ENCODE measurements at regions not wholly inside any gene's neighbourhood (a gene's known extent, or its start where the extent isn't known, plus 50 kb on each side); places are given as distances from the start of the nearest gene placed in this dataset.
A peak's percentile ranks its signal among the peaks of the same experiment; 100 is the strongest.
"Not testable (repeated sequence)": the region's sequence is repeated elsewhere in the genome, so short reads cannot be mapped to it uniquely, and the experiment has no call there.

DNA sequence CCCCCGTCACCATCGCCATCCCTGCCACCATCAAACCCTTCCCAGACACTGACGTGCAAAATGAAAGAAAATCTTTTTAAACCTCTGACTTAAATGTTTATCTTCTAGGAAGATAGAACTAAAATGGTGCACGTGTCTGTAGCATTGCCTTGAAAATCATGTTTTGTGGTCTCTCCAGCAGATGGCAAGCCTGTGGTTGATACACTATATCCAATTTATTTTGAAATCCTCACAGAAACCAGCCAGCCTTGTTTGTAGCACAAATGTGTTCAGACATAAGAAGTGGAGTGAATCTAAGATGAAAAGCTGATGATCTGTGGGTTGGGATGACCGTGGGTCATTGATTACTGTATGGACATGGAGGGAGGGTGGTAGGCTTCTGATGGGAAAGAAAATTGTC is 436.2 kb upstream of the SMIM21 start:
- DNase-seq (ENCODE audit: low spot score in 2 of 2) = no peak
- in situ Hi-C loops (cut with MboI; ENCODE audit: low sequenced_read_pairs) = no loop called here
- H3K4me3 ChIP-seq = no peak overlapping the region
- no peaks in the 10 kb centered on the region for H3K9me3 ChIP-seq
- no peaks in the 10 kb centered on the region for H3K4me1 ChIP-seq
- H3K27me3 ChIP-seq (ENCODE audit: low read depth) = no peaks in the 10 kb centered on the region
- no peaks in the 10 kb centered on the region for H3K36me3 ChIP-seq (replicated peaks)

DNA sequence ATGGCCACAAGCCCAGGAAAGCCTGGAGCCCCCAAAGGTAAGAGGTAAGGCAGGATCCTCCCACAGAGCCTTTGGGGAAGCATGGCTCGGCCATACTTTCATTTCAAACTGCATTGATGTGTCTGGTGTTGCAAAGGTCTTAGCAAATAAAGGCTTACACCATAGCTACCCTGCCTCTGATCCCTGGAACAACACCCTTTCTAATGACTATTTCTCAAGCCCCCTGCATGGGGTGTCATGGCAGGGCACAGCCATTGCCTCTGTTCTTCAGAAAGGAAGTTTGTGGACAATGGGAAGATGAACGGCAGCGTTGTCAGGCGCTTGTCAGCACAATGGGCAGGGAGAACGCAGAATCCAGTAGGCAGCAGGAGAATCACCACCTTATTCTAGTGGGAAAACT is 435.0 kb upstream of the SMIM21 start:
- Histone ChIP-seq H3K27me3 (ENCODE audit: low read depth) (no peaks in the 10 kb centered on the region), H3K9me3 (no peaks in the 10 kb centered on the region), H3K4me1 (no peaks in the 10 kb centered on the region), H3K36me3 (replicated peaks) (no peaks in the 10 kb centered on the region), H3K4me3 (no peak overlapping the region)
- no peak for DNase-seq (ENCODE audit: low spot score in 2 of 2)
- in situ Hi-C loops (cut with MboI; ENCODE audit: low sequenced_read_pairs) = no loop called here

DNA sequence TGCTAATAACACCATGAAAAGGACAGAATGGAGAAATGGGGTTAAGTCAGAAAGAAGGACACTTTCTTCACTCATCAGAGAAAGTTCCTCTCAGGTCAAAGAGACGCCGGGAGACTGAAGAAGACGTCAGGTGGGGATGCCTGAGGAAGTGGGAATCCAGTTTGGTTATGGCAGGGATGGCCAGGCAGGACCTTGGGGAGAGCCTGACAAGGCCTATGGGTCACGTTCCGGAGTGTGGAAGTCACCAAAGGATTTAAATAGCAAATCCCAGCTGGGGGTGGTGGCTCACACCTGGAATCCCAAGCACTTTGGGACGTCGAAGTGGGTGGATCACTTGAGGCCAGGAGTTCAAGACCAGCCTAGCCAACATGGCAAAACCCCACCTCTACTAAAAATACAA is 432.7 kb upstream of the SMIM21 start:
- no peaks in the 10 kb centered on the region for H3K27me3 ChIP-seq (ENCODE audit: low read depth)
- no peaks in the 10 kb centered on the region for H3K4me1 ChIP-seq
- H3K9me3 ChIP-seq = no peaks in the 10 kb centered on the region
- in situ Hi-C loops (cut with MboI; ENCODE audit: low sequenced_read_pairs) = no loop called here
- no peaks in the 10 kb centered on the region for H3K36me3 ChIP-seq (replicated peaks)
- no peak overlapping the region for H3K4me3 ChIP-seq
- DNase-seq (ENCODE audit: low spot score in 2 of 2) = no peak

DNA sequence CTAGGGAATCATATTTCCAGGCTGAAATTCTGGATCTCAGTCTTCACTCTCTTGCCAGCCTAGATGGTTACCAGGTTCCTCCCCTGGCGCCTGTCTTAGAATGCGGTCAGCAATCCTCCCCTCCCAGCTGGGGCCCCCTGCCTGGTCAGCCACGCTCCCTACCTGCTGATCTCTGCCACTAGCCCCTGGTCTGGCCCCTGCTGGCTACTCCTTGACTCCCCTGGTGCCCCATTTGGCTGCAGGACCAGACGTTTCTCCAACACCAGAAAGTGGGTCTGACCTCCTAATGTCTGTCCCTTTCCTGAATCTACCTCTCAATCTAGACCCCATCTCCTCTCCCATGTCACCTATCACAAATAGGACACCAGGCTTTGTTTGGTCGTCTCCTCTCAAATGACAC is 432.0 kb upstream of the SMIM21 start:
- Histone ChIP-seq H3K36me3 (replicated peaks) (no peaks in the 10 kb centered on the region), H3K9me3 (no peaks in the 10 kb centered on the region), H3K4me3 (no peak overlapping the region), H3K4me1 (no peaks in the 10 kb centered on the region), H3K27me3 (ENCODE audit: low read depth) (no peaks in the 10 kb centered on the region)
- no peak for DNase-seq (ENCODE audit: low spot score in 2 of 2)
- in situ Hi-C loops (cut with MboI; ENCODE audit: low sequenced_read_pairs) = no loop called here

DNA sequence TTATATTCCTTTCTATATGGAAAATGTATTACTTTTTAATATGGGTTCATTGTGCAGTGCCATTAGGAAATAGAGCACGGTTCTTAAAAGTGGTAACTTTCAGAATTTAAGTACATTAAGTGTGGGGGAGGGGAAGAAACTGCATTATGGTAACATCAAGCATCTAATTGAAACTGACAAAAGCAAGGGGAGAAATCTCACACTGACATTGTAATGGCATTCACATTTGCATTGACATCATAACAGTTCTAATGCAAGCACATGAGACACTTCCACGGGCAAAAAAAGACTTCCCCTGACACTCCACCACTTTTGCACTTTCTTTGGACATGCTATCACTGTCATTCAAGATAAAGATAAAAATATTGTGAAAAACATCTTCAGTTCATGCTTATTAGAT is 431.3 kb upstream of the SMIM21 start:
- H3K4me1 ChIP-seq = no peaks in the 10 kb centered on the region
- H3K4me3 ChIP-seq = no peak overlapping the region
- no peaks in the 10 kb centered on the region for H3K36me3 ChIP-seq (replicated peaks)
- no peak for DNase-seq (ENCODE audit: low spot score in 2 of 2)
- H3K27me3 ChIP-seq (ENCODE audit: low read depth) = no peaks in the 10 kb centered on the region
- in situ Hi-C loops (cut with MboI; ENCODE audit: low sequenced_read_pairs) = no loop called here
- no peaks in the 10 kb centered on the region for H3K9me3 ChIP-seq

DNA sequence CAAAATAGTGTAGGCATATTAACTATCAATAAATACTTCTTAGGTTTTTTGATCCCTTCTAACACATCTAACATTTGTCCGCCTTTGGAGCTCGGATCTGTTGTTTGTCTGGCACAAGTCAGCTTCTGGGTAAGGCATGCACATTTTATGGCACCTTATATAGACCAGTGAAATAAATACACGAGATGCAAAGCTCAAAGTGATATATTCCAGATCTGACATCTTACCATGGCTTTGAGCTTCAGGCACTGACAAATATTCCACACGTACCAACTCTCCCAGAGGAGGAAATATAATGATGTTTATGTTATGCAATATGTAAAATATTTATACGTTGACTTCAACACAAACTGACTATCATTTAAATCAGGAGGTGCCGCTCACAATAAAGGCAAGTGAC is 430.1 kb upstream of the SMIM21 start:
- no peaks in the 10 kb centered on the region for H3K4me1 ChIP-seq
- H3K4me3 ChIP-seq = no peak overlapping the region
- no peaks in the 10 kb centered on the region for H3K27me3 ChIP-seq (ENCODE audit: low read depth)
- no peak for DNase-seq (ENCODE audit: low spot score in 2 of 2)
- in situ Hi-C loops (cut with MboI; ENCODE audit: low sequenced_read_pairs) = no loop called here
- H3K36me3 ChIP-seq (replicated peaks) = no peaks in the 10 kb centered on the region
- H3K9me3 ChIP-seq = no peaks in the 10 kb centered on the region

DNA sequence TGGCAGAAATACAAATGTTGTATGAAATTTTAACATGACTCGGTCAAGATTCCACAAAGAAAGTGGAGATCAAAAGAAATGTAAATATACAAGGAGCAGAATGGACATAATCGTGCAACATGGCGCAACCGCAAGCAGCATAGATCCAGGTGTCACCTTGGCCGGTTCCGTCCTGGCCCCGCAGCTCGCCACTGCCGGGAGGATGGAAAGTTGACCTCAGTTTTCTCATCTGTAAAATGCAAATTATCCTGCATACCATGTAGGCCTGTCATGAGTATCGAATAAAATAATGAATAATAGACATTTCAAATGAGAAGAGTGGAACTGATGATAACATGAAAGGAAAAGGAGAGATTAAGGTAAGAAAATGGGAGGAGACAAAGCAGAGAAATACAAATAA is 427.3 kb upstream of the SMIM21 start:
- DNase-seq (ENCODE audit: low spot score in 2 of 2) = no peak
- H3K9me3 ChIP-seq = no peaks in the 10 kb centered on the region
- no peaks in the 10 kb centered on the region for H3K27me3 ChIP-seq (ENCODE audit: low read depth)
- H3K36me3 ChIP-seq (replicated peaks) = no peaks in the 10 kb centered on the region
- in situ Hi-C loops (cut with MboI; ENCODE audit: low sequenced_read_pairs) = no loop called here
- no peaks in the 10 kb centered on the region for H3K4me1 ChIP-seq
- H3K4me3 ChIP-seq = no peak overlapping the region

DNA sequence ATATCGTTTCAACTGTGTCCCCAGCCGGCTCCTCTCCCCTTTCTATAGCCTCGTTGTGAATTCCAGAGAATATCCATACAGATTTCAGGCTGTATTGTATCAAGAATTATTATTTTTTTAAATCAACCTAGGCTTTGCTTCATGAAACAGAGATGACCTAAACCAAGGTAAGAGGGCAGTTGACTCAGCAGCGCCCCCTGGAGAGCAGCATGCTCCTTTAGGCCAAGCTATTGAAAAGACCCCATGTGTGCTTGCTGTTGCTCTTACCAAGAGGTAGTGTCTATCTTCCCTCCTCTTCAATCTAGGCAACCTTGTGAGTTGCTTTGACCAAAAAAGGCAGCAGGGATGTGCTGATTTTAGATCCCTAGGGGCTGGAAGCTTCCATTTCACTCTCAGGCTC is 426.7 kb upstream of the SMIM21 start:
- no peaks in the 10 kb centered on the region for H3K4me1 ChIP-seq
- peak in 1 of 2 experiments; percentile 58 for DNase-seq (ENCODE audit: low spot score in 2 of 2)

DNA sequence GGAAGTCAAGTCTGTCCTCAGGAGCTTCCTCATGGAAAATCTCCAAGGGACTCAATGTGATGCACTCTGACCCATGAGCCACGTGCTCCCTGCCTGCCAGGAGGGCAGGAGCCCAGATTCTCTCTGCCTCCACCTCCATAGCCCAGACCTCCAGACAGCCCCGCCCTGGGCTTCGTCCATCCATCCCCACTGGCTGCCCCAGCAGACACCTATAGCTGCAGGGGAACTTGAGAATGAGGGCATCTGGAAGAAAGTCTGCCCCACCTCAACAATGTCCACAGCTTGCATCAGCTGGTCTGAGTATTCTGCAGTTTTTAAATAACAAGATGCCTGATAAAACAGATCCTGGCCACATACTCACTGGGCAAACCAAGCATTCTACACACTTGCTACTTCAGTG is 418.8 kb upstream of the SMIM21 start:
- Histone ChIP-seq H3K36me3 (replicated peaks) (no peaks in the 10 kb centered on the region), H3K27me3 (ENCODE audit: low read depth) (no peaks in the 10 kb centered on the region), H3K9me3 (no peaks in the 10 kb centered on the region), H3K4me3 (no peak overlapping the region), H3K4me1 (no peaks in the 10 kb centered on the region)
- in situ Hi-C loops (cut with MboI; ENCODE audit: low sequenced_read_pairs) = no loop called here
- no peak for DNase-seq (ENCODE audit: low spot score in 2 of 2)

More for the DNA sequence above, 426.7 kb upstream of the SMIM21 start:
- H3K27me3 ChIP-seq (ENCODE audit: low read depth) = no peaks in the 10 kb centered on the region
- H3K36me3 ChIP-seq (replicated peaks) = no peaks in the 10 kb centered on the region
- in situ Hi-C loops (cut with MboI; ENCODE audit: low sequenced_read_pairs) = no loop called here
- H3K9me3 ChIP-seq = no peaks in the 10 kb centered on the region
- H3K4me3 ChIP-seq = no peak overlapping the region

DNA sequence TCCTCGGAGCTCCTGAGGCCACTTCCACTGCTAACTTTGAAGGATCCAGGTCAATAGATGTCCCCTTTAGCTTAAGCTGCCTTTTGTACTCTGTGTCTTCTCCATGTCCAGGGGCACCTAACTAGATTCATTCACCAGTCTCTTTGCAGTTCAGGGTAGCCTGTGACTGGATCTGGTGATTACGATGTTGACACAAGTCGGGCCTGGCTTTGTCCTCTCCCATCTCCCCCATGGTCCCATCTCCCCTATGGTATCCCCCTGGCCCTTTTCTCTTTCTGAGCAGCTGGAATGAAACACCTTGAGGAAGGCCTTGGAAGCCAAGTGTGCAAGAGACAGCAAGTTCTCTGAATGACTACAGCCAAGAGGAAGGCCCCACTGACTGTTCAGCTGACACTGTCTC is 417.9 kb upstream of the SMIM21 start:
- no peak for DNase-seq (ENCODE audit: low spot score in 2 of 2)
- Histone ChIP-seq H3K36me3 (replicated peaks) (no peaks in the 10 kb centered on the region), H3K4me3 (no peak overlapping the region), H3K4me1 (no peaks in the 10 kb centered on the region), H3K27me3 (ENCODE audit: low read depth) (no peaks in the 10 kb centered on the region), H3K9me3 (no peaks in the 10 kb centered on the region)
- in situ Hi-C loops (cut with MboI; ENCODE audit: low sequenced_read_pairs) = no loop called here

DNA sequence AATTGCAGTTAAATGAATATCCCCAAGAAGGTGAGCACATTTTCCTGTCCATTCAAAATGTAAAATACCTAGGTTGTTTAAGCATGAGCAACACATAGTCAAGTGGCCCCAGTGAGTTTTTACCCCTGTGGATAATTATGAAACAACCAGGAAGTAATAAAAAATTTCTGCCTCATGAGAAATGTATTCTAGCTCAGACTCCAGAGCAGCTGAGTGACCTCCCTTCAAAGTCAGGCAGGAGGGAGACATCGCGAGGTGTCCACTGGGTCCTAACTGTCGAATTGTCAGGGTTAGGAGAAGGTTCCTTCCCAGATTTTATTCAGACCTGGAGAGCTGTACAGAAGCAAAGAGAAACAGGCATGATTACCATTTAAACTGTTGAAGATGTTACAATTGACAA is 416.6 kb upstream of the SMIM21 start:
- H3K9me3 ChIP-seq = no peaks in the 10 kb centered on the region
- no peaks in the 10 kb centered on the region for H3K36me3 ChIP-seq (replicated peaks)
- no peaks in the 10 kb centered on the region for H3K27me3 ChIP-seq (ENCODE audit: low read depth)
- no peaks in the 10 kb centered on the region for H3K4me1 ChIP-seq
- in situ Hi-C loops (cut with MboI; ENCODE audit: low sequenced_read_pairs) = no loop called here
- DNase-seq (ENCODE audit: low spot score in 2 of 2) = no peak
- H3K4me3 ChIP-seq = no peak overlapping the region

DNA sequence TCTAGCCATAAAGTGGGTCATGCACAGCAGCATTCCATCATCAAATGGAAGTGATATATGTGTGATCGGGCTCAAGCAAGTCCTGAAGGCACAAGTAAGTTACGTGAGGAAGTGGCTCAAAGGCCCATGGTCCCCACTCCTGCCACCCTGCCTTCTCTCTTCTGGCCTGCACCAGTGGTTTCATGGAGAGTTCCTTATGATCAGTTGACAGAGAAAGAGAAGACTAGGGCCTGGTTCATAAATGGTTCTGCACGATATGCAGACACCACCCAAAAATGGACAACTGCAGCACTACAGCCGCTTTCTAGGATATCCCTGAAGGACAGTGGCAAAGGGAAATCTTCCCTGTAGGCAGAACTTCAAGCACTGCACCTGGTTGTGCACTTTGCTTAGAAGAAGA is 412.6 kb upstream of the SMIM21 start:
- no peaks in the 10 kb centered on the region for H3K9me3 ChIP-seq
- in situ Hi-C loops (cut with MboI; ENCODE audit: low sequenced_read_pairs) = no loop called here

DNA sequence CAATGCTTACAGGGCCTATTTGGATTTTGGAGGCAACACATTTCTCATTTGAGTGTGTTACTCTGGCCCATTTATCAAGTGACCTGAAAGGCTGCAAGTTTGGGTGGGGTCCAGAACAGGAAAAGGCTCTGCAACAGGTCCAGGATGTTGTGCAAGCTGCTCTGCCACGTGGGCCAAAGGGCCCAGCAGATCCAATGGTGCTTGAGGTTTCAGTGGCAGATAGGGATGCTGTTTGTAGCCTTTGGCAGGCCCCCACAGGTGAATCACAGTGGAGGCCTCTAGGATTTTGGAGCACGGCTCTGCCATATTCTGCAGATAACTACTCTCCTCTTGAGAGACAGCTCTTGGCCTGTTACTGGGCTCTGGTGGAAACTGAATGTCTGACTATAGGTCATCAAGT is 412.2 kb upstream of the SMIM21 start:
- H3K9me3 ChIP-seq; H3K27me3 ChIP-seq (ENCODE audit: low read depth); H3K4me3 ChIP-seq; H3K4me1 ChIP-seq; in situ Hi-C loops (cut with MboI; ENCODE audit: low sequenced_read_pairs); H3K36me3 ChIP-seq (replicated peaks); DNase-seq (ENCODE audit: low spot score in 2 of 2): not testable (repeated sequence)

More for the DNA sequence above, 412.6 kb upstream of the SMIM21 start:
- H3K4me3 ChIP-seq = no peak overlapping the region
- H3K4me1 ChIP-seq = no peaks in the 10 kb centered on the region
- DNase-seq (ENCODE audit: low spot score in 2 of 2) = no peak
- H3K27me3 ChIP-seq (ENCODE audit: low read depth) = no peaks in the 10 kb centered on the region
- H3K36me3 ChIP-seq (replicated peaks) = no peaks in the 10 kb centered on the region

DNA sequence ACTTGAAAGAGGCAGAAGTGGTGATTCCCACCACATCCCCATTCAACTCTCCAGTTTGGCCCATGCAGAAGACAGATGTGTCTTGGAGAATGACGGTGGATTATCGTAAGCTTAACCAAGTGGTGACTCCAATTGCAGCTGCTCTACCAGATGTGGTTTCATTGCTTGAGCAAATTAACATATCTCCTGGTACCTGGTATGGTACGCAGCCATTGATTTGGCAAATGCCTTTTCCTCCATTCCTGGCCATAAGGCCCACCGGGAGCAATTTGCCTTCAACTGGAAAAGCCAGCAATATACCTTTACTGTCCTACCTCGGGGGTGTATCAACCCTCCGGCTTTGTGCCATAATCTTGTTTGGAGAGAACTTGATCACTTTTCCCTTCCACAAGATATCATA is 411.5 kb upstream of the SMIM21 start:
- in situ Hi-C loops (cut with MboI; ENCODE audit: low sequenced_read_pairs) = no loop called here
- H3K36me3 ChIP-seq (replicated peaks) = no peaks in the 10 kb centered on the region
- no peaks in the 10 kb centered on the region for H3K27me3 ChIP-seq (ENCODE audit: low read depth)
- H3K4me1 ChIP-seq = no peaks in the 10 kb centered on the region
- no peak for DNase-seq (ENCODE audit: low spot score in 2 of 2)
- H3K9me3 ChIP-seq = no peaks in the 10 kb centered on the region
- H3K4me3 ChIP-seq = no peak overlapping the region

DNA sequence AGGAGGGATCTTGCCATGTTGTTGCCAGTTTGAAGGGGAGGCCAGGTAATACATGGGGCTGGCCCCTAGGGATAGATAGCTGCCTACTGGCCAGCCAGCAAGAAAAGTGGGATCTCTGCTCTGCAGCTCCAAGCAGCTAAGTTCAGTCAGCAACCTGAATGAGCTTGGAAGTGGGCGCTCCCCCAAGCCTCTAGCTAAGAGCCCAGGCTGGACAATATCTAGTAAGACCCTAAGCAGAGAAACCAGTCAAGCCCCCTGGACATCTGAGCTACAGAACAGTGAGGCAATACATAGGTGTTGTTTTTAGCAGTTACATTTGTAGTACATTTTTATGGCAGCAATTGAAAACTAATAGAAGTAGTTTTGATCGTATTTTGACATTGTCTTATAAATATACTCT is 409.8 kb upstream of the SMIM21 start:
- no peak for DNase-seq (ENCODE audit: low spot score in 2 of 2)
- no peaks in the 10 kb centered on the region for H3K36me3 ChIP-seq (replicated peaks)
- no peak overlapping the region for H3K4me3 ChIP-seq
- H3K9me3 ChIP-seq = no peaks in the 10 kb centered on the region
- H3K27me3 ChIP-seq (ENCODE audit: low read depth) = no peaks in the 10 kb centered on the region
- no peaks in the 10 kb centered on the region for H3K4me1 ChIP-seq
- in situ Hi-C loops (cut with MboI; ENCODE audit: low sequenced_read_pairs) = no loop called here

Data from HAP-1 (cell line).